Stimulated activated CD8-positive, alpha-beta memory T cell treated with anti-CD3 and anti-CD28 coated beads, Interleukin-12 subunit alpha, Interleukin-12 subunit beta, amount 100 ng/mL, for 1 hour (primary cell): ENCODE measurements at regions not wholly inside any gene's neighbourhood (a gene's known extent, or its start where the extent isn't known, plus 50 kb on each side); places are given as distances from the start of the nearest gene placed in this dataset.

ENCODE experiments used
- DNase-seq: peaks from one replicate; pipeline ENCODE4 v3.0.0-alpha.2; 2020; ENCODE audit warnings: low read depth

DNA sequence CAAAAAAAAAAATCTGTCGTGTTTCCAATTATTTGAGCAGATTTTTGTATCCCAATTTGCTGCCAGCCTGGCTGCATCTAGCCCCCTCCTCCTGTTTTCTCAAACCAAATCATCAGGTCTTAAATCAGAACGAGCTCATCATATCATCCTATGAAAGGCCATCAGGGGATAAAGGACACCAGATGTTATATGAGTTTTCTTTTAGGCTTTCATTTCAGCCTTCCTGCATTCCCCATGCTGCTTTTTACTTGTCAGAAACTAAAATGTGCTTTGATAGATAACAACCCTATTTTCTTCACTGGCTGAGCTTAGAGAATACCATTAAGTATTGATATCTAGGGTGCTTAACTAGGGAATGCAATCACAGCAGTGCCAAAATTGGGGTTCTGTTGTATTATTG lies 968.4 kb upstream of the SLC35B3 start:
- no peak for DNase-seq

DNA sequence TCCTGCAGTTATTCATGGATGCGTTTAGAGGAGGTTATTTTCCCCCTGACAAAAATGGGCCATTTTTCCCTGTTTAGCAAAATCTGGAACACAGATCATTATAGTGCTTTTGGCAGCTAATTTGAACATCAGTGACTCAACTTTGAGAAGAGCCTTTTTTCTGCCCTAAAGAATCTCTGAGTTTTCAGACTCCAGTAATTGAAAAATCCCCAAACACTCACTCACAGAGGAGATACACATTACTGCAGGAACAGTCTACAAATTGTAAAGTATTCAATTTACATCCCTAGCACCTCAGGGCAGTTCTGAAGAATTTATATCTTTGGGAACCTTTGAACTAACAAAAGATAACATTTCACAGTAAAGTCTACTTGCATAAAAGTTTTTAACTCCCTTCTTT lies 966.6 kb upstream of the SLC35B3 start:
- DNase-seq, result no peak

DNA sequence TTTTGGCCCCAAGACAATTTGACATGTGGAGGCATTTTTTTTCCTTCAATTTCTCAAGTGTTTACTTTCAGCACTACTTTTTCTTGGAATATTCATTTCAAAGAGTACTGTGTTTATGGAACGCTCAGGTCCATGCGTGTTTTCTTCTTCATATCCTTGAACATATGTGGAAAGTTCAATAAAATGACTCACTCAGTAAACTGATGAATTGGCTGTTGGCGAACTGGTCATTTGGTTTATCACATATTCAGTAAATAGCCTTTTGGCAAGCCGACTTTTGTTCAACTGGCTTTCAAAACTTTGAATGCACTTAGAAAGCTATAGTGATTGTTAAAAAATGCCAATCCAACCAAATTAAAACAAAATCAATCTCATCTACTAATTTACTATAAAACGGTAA lies 964.6 kb upstream of the SLC35B3 start:
- no peak for DNase-seq

DNA sequence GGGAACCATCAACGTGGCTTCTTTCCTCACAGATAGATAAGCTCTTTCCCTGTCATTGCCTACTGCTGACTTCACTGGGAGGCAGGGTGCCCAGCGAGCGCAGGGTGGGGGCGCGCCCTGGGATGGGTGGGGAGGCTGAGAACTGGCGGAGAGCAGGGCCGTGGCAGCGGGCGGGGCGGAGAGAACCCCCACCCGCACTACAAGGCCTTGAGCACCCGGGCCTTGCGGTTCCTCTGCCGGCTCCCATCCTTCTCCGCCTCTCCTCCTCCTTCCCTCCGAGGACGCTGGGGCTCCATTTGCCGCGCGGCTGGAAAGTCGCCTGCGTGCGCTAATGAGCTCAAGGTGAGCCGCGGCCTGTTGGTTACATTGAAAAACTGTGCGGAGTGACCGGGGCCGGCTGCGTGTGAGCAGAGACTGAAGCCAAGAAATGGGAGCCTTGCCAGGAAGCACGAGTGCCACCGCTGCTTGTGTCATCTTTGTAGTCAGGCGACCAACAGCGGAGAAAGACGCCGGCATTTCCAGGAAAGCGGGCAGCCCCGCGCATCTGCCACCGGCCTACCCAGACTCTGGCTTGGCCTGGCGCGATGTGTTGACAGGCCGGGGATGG lies 963.5 kb upstream of the SLC35B3 start:
- no peak for DNase-seq

DNA sequence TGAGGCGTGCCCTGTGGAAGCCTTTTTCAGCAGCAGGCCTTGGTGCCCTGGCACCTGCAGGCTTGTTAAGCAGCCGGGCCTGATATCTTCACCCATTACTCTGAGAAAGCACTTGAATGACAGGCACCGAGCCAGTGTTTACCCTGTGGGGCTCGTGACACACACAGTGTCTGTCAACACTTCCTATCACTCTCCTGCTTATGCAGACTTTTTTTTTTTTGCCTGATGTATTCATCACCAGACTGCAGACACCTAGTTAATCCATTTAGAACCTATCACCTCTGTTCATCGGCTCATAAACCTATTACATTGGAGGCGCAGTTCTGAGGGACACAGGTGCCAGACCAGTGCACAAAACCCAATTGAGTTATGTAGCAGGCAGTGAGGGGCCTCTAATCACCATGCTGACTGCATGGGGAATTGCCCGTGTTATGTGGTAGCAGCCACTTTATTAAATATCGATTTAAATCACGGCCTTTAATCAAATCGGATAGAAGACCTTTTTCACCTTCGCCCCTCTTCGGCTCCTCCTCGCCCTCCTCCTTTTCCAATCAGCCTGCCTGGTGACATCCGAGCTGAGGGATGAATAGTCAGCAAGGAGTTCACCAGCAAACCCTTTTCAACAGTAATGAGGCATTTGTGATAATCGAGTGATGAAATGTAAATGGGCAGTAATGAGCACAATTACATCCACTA lies 962.9 kb upstream of the SLC35B3 start:
- no peak for DNase-seq

DNA sequence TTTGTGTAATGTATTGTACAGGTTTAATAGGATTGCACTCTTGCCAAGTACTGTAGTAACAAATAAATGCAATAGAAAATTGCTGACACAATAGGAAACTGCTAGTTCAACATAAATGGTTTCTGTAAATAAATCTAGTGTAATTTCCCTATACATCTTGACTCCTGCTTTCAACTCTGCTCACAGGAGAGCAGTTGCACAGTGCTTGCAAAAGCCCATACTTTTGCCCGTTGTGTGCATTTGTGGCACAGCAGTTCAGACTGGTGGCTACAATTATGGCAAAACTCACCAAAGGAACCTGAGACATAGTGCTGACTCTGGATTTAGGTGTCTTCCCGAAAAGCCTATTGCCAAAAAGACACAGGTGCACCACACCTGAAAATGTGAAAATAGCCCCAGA lies 953.3 kb upstream of the SLC35B3 start:
- no peak for DNase-seq

DNA sequence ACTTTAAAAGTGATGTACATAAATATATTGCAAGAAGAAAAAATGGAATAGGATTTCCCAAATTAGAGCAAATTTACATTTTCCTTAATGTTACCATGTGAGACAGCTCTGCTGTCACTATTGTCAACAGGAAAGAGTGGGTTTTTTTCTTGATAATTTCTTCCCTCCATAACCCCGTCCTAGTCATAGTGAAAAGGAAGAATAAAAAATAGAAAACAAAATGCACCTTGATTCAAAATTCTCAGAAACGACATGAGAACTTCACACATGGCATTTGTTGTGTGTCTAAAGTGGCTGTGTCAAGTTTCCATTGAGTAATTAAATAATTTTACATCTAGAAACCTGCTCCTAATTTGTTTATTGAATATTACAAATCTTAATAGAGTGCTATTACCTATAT lies 945.2 kb upstream of the SLC35B3 start:
- DNase-seq, result no peak

DNA sequence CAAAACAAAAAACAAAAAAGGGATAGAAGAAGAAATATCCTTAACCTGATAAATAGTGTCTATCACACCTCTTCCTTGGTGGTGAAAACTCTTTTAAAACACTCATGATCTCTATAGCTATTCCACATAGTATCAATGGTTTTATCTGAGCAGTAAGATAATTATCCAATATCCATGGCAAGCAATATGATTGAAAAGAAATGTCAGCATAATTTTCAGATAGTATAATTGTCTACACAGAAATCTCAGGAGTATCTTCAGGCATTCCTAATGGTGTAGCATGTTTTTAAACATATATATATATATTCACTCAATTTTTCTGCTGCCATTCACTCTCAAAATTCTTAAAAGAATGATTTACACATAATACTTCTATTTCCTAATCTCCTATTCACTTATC lies 938.0 kb upstream of the SLC35B3 start:
- DNase-seq, result no peak

DNA sequence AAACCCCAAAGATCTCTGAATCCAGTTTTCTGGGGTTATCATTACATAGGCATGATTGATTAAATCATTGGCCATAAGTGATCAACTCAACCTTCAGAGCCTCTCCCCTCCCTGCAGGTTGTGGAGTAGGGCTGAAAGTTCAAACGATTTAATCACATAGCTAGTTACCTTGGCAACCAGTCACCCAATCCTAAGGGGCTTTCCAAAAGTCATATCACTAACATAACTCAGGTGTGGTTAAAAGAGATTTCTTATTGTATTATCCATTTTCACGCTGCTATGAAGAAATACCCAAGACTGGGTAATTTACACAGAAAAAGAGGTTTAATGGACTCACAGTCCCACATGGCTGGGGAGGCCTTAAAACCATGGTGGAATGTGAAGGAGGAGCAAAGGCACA lies 935.1 kb upstream of the SLC35B3 start:
- no peak for DNase-seq

DNA sequence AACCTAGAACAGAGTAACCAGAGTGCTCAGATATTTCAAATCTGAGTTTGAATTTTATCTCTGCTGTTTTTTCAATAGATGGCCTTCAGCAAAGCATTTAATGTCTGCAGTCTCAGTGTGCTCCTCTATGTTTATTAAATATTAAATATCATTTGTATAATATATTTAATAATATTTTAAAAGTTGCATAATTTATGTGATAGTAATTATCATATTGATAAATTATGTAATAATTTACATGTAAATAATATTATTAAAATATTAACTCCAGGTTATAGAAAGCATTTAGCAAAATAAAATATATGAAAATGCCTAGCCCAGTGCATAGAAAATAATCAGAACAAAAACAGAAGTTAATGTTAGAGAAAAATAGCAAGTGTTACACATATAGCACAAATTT lies 930.0 kb upstream of the SLC35B3 start:
- DNase-seq, result no peak

DNA sequence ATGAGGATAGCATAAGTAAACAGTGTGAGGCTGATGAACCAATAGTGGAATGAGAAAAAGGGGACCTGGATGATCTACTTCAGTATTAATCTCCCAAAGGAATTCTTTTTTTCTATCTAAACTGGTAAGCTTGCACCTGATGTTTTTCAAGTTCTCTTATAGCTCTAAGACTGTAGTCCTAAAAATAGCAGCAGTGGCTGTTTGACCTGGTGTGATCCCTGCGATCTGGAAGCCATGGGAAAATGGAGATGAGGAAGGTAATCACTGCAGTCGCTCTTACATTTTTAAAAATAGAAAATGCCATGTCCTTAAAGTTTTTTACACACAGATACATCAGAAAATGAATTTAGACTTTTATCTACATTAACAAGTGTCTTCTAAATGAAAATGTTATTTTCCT lies 926.4 kb upstream of the SLC35B3 start:
- DNase-seq, result no peak

DNA sequence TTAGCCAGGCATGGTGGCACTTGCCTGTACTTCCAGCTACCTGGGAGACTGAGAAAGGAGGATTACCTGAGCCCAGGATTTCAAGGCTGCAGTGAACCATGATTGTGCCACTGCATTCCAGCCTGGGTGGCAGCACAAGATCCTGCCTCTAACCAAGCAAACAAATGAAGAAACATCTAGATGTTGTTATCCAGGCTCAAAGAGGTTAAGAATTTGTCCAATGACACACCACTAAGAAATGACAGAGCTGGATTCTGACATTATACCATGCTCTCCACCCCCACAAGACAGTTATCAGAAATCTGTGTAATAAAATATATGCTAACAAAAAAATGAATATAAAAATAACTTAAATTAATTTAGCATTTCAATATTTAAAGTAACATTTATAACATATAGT lies 925.5 kb upstream of the SLC35B3 start:
- DNase-seq, result no peak

DNA sequence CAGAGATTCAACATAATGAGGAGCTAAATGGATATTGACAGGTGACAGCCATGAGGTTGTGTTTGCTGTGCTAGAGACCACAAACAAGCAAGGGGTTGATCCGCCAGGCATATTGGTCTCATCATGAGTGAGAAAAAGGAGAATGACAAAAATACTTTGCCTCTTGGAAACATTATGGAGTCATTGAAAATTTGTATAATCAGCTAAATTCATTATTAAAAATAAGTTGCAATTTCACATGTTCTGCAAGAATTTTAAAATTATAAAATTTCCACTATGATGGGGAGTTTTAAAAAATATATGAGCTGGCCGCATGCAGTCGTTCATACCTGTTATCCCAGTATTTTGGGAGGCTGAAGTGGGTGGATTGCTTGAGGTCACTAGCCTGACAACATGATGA lies 912.3 kb upstream of the SLC35B3 start:
- no peak for DNase-seq

DNA sequence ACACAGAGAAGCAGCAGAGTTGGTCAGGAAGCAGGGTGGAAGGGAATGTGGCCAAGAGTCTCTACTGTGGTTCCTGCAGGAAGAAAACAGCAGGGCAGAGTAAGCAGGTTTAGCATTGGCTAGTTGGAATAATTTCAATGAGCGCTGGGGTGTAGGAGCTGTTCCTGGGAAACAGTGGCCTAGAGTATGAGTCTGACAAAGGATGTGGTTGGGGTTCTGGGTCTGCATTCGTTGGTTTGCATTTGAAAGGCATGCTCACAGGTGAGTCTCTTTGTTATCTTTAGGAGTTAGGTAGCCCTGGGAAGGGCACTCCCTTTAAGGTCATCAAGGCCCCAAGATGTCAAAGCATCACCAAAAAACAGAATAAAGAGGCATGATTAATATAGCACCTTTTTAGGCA lies 911.6 kb upstream of the SLC35B3 start:
- no peak for DNase-seq

DNA sequence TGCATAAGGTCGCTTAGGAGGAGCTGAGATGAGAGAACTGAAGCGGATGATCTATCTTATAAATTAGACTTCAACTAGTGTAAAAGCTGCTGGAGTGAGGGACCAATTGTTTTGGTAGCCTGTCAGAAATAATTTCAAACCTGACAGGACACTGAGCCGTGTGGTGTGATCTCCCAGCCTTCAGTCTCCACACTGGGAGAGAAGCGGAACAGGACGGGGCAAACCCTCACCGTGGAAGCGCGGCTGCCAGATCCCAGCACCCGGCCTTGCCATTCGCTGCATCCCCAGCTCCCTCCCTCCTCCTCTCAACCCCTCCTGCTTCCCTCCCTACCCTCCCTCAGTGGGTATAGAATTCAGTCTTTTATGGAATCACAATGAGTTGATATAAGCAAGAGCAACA lies 900.1 kb upstream of the SLC35B3 start:
- no peak for DNase-seq

DNA sequence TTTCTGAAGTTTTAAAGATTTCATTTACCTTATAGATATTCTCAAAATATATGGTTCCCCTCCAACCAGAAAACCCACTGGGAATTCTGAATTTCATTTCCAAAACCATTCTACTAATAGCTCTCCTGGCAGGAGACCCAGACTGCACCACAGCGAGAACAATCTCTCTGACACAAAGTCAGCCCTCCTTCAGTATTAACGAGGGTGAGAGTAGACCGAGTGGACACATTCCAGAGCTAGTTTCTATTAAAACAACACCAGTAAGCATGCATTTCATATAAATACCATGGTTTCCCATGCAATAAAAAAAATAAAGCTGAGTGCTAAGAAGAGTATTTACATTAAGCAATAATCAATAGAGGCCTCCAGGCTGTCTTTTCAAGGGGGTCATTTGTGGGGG lies 899.6 kb upstream of the SLC35B3 start:
- DNase-seq, result no peak

DNA sequence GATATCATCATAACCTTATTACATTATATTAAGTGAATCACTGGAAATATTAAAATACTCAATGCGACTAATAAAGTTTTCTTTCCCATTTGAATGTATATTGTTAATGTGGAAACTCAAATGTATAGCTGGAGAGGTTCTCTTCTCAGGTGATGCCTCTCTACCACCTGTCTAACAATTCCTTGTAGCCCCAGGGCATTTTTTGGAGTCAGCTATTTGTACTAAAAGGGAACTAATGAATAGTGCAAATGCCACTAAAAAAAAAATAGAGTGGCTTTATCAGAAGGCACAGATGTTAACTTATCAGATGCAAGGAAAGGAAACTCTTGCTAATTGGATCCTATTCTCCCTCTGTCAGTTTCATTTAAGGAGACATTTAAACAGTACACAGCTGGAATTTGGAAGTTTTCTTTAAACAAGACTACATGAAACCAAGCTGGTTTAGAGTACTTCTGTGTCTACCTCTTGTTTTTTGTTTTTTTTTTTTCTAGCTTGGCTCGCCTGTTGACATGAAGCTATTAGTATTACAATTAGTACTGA lies 897.0 kb upstream of the SLC35B3 start:
- DNase-seq, result no peak

DNA sequence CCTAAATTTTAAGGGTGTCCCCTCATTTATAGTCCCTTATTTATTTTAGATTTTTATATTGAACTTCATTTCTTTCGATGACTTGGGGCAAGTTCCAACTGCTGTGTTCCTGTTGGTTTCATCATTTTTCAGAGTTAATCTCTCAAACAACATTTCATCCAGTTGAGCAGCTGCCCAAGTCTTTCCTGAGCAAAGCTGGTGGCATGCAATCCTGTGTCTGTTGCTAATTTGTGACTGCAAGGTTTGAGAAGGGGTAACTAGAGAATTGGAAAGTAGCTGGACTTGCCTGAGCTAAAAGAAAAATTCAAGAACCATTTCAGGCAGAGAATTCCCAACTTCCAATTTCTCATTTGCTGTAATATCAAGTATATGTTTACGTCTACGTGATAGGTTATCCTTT lies 881.5 kb upstream of the SLC35B3 start:
- no peak for DNase-seq

DNA sequence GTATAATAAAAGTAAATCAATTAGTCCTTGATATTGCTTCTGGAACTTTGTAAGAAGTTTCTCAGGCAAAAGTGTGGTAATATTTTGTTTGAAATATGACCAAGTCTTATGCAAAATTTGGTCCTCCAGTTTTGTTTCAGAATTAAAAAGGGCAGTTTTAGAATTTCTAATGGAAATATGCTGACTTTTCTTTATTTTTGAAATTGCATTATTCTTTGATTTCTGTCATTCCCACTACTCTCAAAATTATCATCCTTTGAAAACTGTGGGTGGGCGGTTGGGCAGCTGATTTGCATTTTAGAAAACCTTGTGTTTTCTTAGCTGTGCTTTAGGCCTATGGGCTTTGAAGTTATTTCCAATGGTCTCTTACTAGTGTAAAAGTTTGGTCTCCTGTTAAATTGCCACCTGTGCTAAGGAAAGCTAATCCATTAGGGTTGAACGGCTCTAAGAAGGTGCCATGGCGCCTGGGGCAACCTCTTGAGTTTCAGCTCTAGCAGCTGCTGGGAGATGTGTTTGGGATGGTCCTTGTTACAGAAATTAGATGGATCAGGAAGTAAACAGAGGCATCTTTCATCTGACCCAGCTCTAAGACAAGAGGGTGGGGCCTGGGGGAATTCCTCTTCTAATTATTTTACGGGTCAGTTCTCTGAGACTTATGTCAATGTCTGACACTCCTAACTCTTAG lies 880.8 kb upstream of the SLC35B3 start:
- no peak for DNase-seq

DNA sequence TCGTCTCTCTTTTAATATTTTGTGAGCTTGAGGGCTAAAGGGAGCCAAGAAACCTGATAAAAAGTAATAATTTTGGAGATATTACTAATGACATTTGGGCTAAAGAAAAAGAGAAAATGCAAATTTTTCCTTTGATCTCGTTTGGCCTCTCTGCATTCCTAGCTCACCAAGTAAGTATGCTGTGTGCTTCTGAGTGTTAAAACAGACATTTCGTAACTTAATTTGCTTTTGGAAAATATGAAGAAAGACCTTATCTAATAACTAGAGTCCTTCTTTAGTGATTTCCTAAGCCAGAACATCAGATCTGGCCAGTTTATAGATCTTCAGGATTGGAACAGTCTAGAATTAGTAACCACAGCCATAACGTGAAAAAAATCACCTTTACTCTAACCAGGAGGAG lies 872.9 kb upstream of the SLC35B3 start:
- DNase-seq, result no peak

DNA sequence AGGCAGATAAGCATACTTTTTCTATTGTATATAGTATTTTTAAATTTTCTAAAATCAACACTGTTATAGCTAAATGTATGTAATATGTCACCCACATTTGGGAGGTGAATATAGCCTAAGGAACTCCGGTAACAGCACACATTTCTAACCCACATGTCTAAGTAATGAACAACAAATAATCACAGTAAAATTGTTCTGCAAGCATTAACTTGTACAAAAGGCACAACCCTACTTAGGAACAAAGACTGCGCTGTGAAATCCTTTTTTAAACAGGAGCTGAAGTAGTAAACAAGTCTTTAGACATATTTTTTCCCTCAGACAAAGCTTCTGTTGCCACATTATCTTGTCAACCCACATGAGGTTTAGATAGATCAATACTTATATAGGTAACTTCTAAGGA lies 872.4 kb upstream of the SLC35B3 start:
- DNase-seq, result no peak

DNA sequence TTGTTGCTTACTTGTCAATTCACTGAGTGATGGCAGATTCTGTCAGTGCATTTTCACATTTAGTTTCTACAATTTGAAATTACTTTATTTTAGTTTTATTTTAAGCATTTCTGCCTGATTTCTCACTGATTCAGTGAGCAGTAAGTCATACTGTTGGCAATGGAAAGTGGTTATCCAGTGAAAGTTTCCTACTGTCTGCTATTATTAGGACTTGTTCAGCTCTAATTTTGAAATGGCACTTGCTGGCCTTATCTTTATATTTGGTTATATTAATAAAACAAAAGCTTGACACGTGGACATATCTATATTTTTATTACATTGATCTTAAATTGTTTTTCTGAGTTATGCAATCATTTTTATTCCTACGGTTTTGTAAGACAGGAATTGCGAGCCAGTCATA lies 871.8 kb upstream of the SLC35B3 start:
- DNase-seq, result no peak

DNA sequence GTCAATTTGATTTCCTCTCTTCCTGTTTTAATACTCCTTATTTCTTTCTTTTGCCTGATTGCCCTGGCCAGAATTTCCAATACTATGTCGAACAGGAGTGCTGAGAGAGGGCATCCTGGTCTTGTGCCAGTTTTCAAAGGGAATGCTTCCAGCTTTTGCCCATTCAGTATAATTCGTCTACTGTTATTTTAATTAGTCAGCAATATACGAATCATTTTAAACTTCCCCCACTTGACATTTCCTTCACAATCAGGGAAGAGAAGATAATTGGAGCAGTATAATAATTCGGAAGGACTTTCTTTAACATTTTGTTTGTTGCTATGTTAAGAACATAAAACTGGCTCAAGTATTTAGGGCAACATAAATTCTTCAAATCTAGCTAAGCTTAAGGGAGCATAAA lies 860.3 kb upstream of the SLC35B3 start:
- DNase-seq, result no peak

DNA sequence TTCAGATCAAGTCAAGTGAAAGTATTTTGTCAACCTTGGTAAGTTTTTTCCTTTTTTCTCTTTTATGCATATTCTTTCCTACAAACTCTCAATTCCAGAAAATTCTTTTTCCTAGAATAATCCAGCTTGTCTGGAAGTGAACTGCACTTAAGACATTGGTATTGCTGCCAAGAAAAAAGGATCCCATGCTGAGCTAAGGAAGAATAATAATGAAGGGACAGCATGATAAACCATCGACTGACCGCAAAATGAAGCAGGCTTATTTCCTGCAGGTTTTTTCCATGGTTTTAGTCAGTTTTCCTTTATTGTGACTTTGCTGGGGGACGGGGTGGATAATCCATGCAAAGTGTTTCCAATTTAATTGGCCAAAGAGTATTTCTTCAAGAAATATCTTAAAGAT lies 857.6 kb upstream of the SLC35B3 start:
- DNase-seq, result no peak
